ENCODE measurements at regions not wholly inside any gene's neighbourhood (a gene's known extent, or its start where the extent isn't known, plus 50 kb on each side); places are given as distances from the start of the nearest gene placed in this dataset.

DNA sequence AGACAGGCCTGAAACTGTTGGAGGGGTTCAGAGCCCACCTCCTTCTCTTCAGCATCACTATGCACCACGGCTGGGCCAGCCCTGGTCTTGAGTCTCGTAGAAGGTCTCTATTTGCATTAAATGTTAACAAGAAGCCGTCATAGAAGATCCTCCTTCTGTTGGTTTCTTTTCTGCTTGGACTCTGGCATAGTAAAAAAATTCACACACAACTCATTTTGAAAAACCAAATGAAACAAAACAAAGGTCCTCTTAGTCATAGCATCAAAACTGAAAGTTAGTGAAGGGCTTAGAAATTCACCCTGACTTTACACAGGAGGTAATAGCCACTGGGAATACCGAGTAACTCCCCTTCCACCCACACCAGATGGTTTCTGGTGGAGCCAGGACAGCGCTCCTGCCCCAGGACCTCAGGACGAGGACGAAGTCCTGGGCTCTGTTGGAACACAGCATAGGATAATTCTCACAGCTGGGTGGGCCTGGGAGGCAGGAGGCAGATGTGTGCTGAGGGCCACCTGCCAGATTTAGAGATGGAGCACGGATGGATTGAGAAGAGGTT, 248.4 kb upstream of the KLF6 start:
- in situ Hi-C loops (cut with HindIII; ENCODE audit: low sequenced_read_pairs) = no loop called here

DNA sequence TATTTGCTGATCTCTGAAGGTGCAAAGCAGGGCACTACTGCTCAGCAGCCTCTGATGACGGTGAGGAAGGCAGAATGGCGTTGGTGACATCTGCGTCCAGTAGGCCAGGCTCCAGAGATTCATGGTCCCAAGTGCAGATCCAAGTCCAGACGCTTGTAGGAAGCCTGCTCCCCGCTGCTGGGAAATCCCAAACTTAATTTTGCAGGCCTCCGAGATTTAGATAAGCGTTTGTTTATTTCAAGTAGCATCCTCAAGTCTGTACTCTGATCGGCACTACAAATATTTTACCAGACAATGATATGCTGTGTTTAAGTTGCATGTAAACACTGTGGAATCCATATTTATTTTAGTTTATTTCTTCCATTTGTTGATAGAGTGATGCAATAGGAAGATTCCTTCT, 244.9 kb upstream of the KLF6 start:
- in situ Hi-C loops (cut with HindIII; ENCODE audit: low sequenced_read_pairs) = loop anchor here (5.0 kb wide), 1 partner anchor 42 kb away; no protein-coding TSS in a partner anchor

DNA sequence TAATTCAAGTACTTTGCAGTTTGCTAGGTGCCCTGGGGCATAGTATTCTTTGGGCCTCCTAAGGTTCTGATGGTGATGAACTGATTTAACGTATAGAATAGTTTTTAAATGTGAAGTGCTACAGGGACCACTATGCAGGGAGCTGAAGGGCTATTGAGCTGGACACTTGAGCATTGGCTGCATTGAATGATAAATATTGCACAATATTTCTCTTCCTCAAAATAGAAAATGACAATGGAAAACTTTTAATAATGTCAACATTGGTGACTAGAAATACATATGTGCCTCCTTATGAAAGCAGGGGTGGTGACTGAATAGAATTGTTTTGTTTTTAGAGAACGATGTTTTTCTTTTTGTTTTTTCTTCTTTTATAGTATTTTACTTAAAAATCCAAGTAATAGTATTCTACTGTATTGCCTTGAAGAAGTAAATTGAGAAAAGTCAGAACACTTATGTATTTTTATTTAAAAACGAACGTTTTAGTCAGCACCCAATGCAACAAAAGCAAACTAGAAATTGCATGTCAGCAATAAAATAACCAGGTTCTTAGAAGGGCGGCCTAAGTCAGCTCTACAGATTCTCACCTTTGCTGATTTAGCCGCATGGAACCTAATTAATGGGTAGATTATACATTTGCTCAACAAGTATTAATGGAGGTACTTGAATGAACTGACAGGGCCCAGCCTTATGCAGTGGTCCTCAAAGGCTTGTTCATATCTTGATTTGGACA, 244.0 kb upstream of the KLF6 start:
- in situ Hi-C loops (cut with HindIII; ENCODE audit: low sequenced_read_pairs) = loop anchor here (5.0 kb wide), 1 partner anchor 43 kb away; no protein-coding TSS in a partner anchor

DNA sequence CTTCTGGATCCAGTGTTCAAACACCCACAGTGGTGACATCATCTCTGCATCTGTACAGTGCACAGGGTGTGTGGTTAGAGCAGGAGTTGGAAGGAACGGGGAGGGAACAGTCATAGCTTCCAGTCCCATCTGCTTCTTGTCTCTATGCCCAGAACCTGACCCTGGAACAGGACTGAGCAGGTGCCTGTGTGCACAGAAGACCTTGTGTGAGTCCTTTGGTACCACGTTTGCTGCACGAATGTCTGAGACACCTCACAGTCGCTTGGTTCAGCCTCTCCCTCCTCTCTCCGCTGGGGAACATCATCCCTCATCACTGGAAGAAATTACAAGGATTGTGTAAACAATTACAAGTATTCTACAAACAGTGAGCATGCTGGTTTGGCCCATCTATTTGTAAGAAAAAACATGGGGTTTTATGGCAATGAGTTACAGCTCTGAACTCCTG, 243.0 kb upstream of the KLF6 start:
- in situ Hi-C loops (cut with HindIII; ENCODE audit: low sequenced_read_pairs) = loop anchor here (5.0 kb wide), 1 partner anchor 44 kb away; no protein-coding TSS in a partner anchor

DNA sequence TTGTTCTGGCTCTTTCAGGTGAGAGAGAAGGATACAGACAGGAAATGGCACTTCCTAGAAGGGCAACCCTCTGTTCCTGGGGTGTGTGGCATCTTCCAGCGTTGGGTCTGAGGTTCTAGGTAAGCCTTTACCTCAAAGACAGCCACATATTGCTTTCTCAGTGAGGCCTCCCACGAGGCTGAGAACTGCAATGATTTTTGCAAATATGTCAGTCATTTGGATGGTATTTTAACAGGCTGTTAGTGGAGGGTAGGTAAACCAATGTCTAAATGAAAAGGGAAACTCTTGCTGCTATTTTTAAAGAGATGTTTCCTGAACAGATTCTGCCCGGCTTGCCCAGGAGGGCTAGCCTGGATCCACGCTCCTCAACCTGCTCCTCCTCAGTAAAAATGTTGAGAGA, 240.3 kb upstream of the KLF6 start:
- in situ Hi-C loops (cut with HindIII; ENCODE audit: low sequenced_read_pairs) = loop anchor here (5.0 kb wide), 1 partner anchor 47 kb away; no protein-coding TSS in a partner anchor

DNA sequence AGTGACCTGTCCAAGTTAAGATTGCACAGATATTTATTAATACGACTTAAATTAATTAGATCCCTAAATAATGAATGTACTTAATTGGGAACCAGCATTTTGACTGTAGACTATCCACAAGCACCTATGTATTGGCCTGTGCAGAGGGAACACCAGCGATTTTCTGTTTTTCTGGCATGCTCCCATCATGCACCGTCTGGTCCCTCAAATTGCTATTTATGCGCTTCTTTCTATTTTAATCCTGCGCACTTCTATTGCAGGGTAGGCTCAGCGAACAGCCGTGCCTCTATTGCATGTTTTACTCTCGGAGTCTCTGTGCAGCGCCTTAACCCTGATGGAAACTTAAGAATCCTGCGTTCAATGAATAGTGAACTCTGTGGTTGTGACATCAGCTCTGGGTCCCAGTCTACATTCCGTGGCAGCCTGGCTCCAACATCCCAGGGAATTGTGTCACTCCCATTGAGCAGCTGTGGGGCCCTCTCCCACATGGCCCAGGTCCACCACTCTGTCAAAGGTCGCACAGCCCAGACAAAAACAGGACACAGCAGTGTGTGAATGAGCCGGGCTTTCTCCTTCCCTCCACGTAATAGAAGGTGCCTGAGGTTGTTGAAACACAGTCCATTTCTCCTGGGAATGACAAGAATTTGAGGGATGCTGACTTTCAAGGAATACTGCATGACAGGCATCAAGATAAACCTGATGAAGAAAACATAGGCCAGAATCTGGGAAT, 239.7 kb upstream of the KLF6 start:
- in situ Hi-C loops (cut with HindIII; ENCODE audit: low sequenced_read_pairs) = loop anchor here (5.0 kb wide), 1 partner anchor 48 kb away; no protein-coding TSS in a partner anchor

DNA sequence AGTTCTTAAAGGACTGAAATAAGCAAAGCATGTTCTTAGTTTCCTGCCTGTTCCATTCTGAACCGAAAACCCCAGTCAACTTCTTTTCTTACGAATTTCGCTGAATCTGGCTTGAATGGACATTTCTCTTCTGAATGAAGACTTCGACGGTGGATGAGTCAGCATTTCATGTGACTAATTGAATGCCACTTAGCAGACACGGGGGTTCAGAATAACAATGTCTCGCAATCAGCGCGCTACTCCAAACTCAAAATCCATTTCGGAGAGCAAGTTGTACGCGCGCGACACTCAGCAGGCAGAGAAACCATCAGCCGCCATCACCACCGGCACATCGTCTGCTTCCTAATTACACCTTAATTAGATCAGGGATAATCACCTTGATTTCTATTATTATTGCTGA, 239.0 kb upstream of the KLF6 start:
- in situ Hi-C loops (cut with HindIII; ENCODE audit: low sequenced_read_pairs) = no loop called here

DNA sequence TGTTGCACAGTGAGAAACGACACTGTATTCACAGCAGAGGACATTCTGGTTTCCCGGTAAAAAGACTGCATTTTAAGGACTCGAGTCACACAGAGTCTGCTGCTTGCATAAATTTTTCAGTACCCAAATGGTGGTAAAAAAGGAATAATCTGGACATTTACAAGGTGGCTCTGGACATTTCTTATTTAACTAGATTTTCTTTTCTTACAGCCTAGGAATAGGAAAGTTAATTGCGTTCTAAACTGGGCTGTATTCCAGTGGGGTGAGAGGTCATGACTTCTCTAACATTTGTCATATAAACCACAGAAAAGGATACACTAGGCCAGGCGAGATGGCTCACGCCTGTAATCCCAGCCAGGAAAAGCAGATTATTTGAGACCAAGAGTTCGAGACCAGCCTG, 237.5 kb upstream of the KLF6 start:
- in situ Hi-C loops (cut with HindIII; ENCODE audit: low sequenced_read_pairs) = no loop called here

DNA sequence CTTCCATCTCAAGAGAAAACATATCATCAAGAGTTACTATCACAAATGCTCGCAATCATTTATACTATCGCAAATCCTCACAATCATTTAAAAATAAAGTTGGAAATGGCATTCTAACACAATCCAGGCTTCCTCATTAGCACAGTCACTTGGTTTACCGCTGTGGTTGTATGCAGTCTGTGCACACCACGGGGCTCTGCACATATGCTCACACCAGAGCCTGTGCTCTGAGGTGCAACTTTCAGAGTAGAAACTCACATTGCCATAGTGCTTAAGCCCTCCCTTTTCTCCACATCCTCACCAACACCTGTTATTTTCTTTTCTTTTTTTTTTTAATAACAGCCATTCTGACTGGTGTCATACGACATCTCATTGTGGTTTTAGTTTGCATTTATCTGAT, 235.6 kb upstream of the KLF6 start:
- in situ Hi-C loops (cut with HindIII; ENCODE audit: low sequenced_read_pairs) = no loop called here

DNA sequence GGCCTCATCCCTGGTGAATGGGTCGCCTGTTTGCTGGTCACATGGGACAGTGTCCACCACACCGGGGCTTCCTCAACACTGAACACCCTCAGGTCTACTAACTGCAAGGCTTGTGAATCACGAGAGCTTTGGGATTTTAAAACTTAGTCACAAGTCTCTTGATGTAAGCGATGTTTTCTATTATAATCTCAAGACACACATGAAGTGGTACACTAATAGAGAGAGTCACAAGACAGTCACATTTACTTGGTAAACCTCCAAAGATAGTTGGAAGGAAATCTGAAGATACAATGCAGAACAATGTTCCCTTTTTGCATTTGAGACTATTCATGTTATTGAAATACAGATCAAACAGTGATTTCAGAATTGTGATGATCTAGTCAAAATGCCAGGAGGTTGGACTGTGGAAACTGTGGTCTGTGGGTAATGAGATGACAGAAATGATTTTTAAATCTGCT, 233.1 kb upstream of the KLF6 start:
- in situ Hi-C loops (cut with HindIII; ENCODE audit: low sequenced_read_pairs) = no loop called here

DNA sequence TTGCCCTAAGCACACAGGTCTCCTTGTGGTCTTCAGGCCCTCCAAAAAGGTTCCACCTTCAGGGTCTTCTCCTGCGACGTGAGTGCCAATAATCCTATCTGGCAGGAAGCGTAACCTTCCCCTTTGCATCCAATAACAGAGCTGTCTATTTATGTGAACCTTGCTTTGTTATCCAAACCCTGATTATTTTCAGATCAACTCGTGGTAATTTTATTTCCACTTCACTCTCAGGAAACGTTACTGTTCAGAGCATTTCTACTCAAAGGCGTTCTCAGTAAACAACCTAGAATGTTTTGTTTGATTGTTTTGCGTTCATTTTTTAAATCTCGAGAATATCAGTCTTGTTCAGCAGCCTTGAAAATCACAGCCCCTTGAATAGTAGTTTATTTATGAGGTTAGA, 232.3 kb upstream of the KLF6 start:
- in situ Hi-C loops (cut with HindIII; ENCODE audit: low sequenced_read_pairs) = no loop called here

DNA sequence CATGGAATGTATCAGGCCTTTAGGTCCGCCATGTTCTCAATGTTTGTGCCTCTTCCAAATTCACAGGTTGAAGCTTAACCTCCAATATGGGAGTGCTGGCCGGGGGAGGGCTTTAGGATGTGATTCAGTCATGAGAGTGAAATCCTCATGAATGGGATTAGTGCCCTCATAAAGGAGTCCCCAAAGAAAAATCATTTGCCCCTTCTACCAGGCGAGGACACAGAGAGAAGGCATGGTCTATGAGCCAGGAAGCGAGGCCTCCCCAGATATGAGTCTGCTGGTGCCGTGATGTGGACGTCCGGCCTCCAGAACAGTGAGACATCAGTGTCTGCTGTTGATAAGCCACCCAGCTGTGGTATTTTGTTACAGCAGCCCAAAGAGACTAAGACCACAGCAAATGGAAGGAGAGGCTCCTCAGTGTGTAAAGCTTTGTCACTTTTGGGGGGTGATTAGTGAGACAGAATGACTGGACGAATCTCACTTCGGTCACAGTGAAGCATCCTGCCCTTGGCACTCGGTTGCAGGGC, 231.3 kb upstream of the KLF6 start:
- in situ Hi-C loops (cut with HindIII; ENCODE audit: low sequenced_read_pairs) = no loop called here

DNA sequence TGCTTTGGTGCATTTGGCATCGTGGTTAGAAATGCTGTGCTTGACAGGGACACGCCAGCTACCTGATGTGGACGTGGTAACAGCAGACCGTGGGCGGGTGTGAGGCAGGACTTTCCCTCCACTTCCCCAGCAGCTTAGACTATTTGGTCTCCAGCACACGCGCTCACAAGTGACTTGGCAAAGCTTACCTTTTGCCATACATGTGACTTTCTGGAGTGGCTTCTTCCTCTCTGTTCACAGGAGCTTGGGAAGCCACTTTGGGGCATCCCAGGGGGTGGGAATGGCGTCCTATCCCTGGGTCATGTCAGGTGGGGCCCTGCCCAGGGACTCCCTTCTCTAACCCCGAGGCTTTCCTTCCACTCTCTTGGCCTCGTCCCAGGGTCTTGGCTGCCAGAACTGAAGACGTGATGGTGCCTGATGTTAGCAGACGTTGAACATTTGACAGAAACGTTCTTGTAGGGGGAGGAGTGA, 228.7 kb upstream of the KLF6 start:
- in situ Hi-C loops (cut with HindIII; ENCODE audit: low sequenced_read_pairs) = loop anchor here (5.0 kb wide), 1 partner anchor 34 kb away; no protein-coding TSS in a partner anchor

DNA sequence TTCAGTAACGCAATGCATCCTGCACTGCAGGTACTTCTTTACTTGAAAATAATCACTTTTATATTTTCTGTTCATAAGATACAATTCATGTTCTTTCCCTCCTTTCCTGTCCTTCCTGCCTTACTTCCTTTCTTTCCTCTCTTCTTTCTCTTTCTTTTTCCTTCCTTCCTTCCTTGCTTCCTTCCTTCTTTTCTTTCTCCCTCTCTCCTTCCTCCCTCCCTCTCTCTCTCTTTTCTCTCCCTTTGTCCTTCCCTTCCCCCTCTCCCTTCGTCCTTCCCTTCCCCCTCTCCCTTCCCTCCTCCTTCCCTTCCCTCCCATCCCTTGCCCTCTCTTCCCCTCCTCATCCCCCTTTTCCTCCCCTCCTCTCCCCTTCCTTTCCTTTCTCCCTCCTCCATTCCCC, 227.8 kb upstream of the KLF6 start:
- in situ Hi-C loops (cut with HindIII; ENCODE audit: low sequenced_read_pairs) = loop anchor here (5.0 kb wide), 1 partner anchor 34 kb away; no protein-coding TSS in a partner anchor

DNA sequence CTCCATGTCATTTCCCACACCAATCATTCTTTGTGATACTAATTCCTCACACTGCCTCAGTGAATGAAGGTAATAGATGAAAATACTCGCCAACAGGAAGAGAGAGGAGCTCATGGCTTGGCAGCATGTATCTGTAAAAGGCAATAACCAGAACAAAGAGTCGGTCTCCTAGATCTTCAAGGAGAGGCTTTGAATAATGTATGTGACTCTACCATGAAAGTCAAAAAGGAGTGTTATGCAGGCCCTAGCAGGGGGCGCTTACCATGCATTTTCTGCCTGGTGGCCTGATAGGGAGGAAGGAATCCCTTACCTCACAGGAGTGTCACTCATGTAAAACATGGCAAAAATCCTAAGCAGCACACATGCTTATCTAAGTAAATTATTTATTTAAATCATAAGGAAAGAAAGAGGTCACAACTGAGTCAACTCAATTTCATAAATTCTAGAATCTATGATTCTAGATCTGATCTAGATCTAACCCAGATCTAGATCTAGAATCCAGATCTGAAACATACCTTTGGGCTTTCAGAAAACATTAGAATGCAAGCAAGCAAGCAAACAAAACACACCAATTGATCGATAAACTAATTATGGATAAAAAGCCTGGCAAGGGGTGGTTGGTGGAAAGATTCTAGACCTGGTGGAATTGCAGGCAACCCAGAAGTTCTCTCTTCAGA, 226.3 kb upstream of the KLF6 start:
- in situ Hi-C loops (cut with HindIII; ENCODE audit: low sequenced_read_pairs) = loop anchor here (5.0 kb wide), 1 partner anchor 36 kb away; no protein-coding TSS in a partner anchor

DNA sequence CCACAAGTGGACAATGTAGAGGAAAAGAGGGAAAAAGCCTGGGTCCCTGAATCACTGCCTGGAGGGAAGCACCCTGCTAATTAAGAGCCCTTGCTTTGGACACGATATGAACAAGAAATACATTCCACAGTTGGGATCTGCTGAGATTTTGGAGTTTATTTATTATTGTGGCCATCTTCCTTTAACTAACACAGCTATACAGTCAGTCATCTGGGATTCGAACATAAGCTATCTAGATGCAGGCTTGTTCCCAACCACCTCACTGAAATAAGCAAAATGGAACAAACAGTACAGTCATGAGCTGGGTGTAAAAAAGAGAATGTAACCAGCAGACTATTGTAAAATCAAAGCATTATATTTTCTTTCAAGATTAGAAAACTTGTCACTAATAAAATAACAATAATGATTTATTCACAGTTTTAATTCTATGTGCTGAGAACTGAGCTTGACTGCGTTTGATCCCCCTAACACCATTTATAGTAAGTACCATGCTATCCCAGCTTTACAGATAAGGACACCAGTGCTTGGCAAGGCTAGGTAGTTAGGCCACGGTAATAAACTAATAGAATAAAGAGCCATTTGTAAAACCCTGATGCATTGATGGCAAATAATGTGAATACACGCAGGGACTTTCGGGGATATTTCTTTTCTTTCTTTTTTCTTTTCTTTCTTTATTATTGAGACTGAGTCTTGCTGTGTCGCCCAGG, 223.8 kb upstream of the KLF6 start:
- in situ Hi-C loops (cut with HindIII; ENCODE audit: low sequenced_read_pairs) = no loop called here

DNA sequence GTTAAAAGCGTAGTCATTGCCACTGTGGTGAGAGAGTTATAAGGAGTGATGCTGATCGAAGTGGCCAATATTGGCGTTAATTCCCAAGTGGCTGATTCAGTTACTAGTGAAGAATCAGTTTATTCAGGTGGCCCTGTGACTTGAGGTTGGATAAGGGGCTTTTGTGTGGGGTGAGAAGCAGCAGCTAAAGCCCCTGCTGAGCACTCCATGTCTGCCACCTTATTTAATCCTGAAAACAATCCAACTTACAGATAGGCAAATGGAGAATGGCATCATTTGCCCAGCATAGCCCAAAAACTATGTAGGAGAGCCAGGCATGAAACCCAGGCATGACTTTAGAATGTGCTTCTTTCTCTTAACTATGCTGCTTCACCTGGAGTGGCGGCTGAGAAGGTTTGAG, 222.8 kb upstream of the KLF6 start:
- in situ Hi-C loops (cut with HindIII; ENCODE audit: low sequenced_read_pairs) = no loop called here

DNA sequence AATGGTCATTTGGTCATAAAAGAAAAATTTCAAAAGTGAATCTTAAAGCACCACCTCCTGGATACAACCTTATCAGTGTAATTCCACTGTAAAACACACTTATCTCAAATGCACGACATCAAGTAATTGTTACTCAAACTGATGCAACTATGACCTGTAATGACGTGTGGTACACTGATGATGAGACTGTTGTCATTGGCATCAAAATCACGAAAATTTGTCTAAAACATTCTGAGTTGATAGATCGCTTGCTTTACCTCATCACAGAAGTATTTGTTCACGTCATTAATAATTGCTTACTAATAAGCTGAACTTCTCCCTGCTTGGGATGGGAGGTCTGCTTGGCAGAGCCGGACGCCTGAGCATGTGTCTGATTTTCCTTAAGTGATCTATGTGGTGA, 221.8 kb upstream of the KLF6 start:
- in situ Hi-C loops (cut with HindIII; ENCODE audit: low sequenced_read_pairs) = no loop called here

DNA sequence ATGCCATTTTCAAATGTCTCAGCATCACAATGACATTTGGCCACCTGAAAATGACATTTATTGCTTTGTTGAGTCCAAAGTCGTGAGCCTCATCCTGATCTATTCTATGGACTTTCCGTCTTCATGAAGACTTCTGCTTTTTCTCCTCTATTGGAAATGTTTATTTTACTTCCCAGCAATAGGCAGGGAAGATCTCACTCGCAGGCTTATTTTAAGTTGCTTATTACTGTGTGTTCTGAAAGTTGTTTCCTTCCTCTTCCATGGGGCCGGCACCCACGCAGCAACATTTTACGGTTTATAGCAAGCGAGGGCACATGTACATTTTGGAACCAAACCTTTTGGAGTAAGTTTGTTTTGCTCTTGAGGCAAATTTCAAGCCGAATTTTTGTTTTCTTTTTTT, 221.0 kb upstream of the KLF6 start:
- in situ Hi-C loops (cut with HindIII; ENCODE audit: low sequenced_read_pairs) = no loop called here

DNA sequence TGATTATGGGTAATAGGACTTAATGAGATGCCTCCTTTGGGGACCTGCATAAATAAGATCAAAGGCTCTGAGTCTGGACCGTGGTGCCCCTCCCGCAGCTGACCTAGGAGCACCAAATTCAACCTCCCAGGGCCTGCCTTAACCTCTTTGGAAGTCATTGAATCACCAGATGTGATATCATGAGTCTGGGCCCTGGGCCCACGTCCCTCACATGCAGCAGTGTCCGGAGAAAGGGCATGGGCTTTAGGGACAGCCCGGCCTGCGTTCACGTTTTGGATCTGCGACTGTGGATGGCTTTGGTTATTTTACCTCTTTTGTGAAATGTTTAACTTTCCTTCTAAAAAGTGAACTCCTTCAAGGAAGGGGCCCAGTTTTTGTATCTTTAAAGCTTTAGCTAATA, 220.0 kb upstream of the KLF6 start:
- in situ Hi-C loops (cut with HindIII; ENCODE audit: low sequenced_read_pairs) = no loop called here
